ENCODE measurements at regions not wholly inside any gene's neighbourhood (a gene's known extent, or its start where the extent isn't known, plus 50 kb on each side); places are given as distances from the start of the nearest gene placed in this dataset.

DNA sequence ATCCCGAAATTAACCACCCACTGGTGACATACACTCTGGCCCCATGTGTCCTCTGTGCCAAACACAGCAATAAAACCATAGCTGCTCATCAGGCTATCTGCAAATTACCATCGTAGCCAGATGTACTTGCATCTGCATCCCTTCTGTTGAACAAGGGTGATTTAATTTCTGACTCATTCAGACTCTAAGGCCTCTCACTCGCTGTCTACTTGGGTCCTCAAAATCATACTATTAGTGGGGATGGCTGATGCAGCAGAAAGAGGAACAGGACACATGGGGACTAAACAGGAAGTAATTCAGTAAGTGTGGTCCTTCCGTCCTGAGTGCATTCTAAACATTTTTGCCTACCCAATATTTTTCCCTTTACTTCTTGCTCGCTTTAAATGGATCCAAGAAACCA lies 2275.0 kb upstream of the PCDH20 start:
- no peak overlapping the region for H3K56ac ChIP-seq (ENCODE audit: insufficient read length, low read depth, low read length)
- H3T11ph ChIP-seq (ENCODE audit: low read length) = no peak overlapping the region
- H4K91ac ChIP-seq (ENCODE audit: insufficient read length, low read depth, low read length) = no peak overlapping the region
- H2BK12ac ChIP-seq (ENCODE audit: insufficient read length, low read depth, low read length) = no peak overlapping the region
- H2AFZ ChIP-seq (ENCODE audit: low read length) = no peak overlapping the region
- H3K36me3 Mint-ChIP-seq (ENCODE audit: insufficient read depth in 1 of 3, low read depth in 3 of 3) = peaks cover 2 to 11% (median 10%) of the 10 kb centered on the region in 3 experiments; a peak in 5 of 7 replicates
- H3K27me3 Mint-ChIP-seq (ENCODE audit: low read depth) = no peaks in the 10 kb centered on the region
- H3K4ac ChIP-seq (ENCODE audit: low read depth, low read length) = no peak overlapping the region
- H4K5ac ChIP-seq (ENCODE audit: insufficient read length, low read depth, low read length) = no peak overlapping the region
- H3K4me2 ChIP-seq (ENCODE audit: insufficient read depth, insufficient read length, low read length) = no peak overlapping the region
- H2BK20ac ChIP-seq (ENCODE audit: low read depth, low read length, poor library complexity, severe bottlenecking) = no peak overlapping the region
- H3K9ac ChIP-seq (ENCODE audit: extremely low read depth, insufficient read length, low read length) = no peak overlapping the region
- H3K4me1 Mint-ChIP-seq = no peaks in the 10 kb centered on the region
- no peaks in the 10 kb centered on the region for H3K27me3 ChIP-seq (ENCODE audit: insufficient read depth, low read length)
- peaks cover 9 to 12% of the 10 kb centered on the region in 2 experiments for H3K9me3 Mint-ChIP-seq
- H2BK5ac ChIP-seq (ENCODE audit: insufficient read length, low read length) = no peak overlapping the region
- no peaks in the 10 kb centered on the region for H3K4me1 ChIP-seq (ENCODE audit: insufficient read depth, low read length)
- no peaks in the 10 kb centered on the region for H3K23me2 ChIP-seq (ENCODE audit: insufficient read length, low read depth, low read length, poor library complexity, severe bottlenecking)
- no peak overlapping the region for H2BK120ac ChIP-seq (ENCODE audit: low read depth, low read length, poor library complexity, severe bottlenecking)
- no peaks in the 10 kb centered on the region for H3K79me2 ChIP-seq (ENCODE audit: insufficient read depth, low read length)
- no peak for DNase-seq
- H4K20me1 ChIP-seq (ENCODE audit: control insufficient read depth, insufficient read depth, insufficient read length) = no peaks in the 10 kb centered on the region
- no peaks in the 10 kb centered on the region for H3K79me1 ChIP-seq (ENCODE audit: insufficient read depth, low read depth, low read length, poor library complexity, severe bottlenecking)
- H2AK5ac ChIP-seq (ENCODE audit: insufficient read length, low read length) = no peak overlapping the region
- no peak overlapping the region for H2BK15ac ChIP-seq (ENCODE audit: low read depth, low read length)
- H3K18ac ChIP-seq (ENCODE audit: insufficient read length, low read depth, low read length) = no peak overlapping the region
- no CpG with 5 or more reads among the region's 5 CpGs for WGBS (ENCODE audit: extremely low coverage, insufficient read length, low lambda C conversion rate)
- TF ChIP-seq, protein P1, sequence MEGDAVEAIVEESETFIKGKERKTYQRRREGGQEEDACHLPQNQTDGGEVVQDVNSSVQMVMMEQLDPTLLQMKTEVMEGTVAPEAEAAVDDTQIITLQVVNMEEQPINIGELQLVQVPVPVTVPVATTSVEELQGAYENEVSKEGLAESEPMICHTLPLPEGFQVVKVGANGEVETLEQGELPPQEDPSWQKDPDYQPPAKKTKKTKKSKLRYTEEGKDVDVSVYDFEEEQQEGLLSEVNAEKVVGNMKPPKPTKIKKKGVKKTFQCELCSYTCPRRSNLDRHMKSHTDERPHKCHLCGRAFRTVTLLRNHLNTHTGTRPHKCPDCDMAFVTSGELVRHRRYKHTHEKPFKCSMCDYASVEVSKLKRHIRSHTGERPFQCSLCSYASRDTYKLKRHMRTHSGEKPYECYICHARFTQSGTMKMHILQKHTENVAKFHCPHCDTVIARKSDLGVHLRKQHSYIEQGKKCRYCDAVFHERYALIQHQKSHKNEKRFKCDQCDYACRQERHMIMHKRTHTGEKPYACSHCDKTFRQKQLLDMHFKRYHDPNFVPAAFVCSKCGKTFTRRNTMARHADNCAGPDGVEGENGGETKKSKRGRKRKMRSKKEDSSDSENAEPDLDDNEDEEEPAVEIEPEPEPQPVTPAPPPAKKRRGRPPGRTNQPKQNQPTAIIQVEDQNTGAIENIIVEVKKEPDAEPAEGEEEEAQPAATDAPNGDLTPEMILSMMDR (conservative IDR thresholded peaks at IDR 0.05) = no peak
- no peaks in the 10 kb centered on the region for H3K9me3 ChIP-seq (ENCODE audit: control insufficient read depth, low read depth, low read length)
- no peak overlapping the region for H3K4me3 Mint-ChIP-seq
- no peak overlapping the region for H3K23ac ChIP-seq (ENCODE audit: insufficient read length, low read depth, low read length)
- no peak overlapping the region for H3K14ac ChIP-seq (ENCODE audit: insufficient read depth, low read length)
- H4K8ac ChIP-seq (replicated peaks; ENCODE audit: insufficient read length, low read depth, low read length) = no peak overlapping the region
- no peak overlapping the region for H3K27ac Mint-ChIP-seq
- H3K27ac ChIP-seq (ENCODE audit: insufficient read length, low read depth, low read length) = no peak overlapping the region
